Gastrocnemius medialis (tissue), 4 donors: ENCODE measurements at regions not wholly inside any gene's neighbourhood (a gene's known extent, or its start where the extent isn't known, plus 50 kb on each side); places are given as distances from the start of the nearest gene placed in this dataset.

Experiments
- CTCF ChIP-seq, 5 experiments: fragments of 450-650 bp in 3 of 5; fragments of 200-600 bp in 2 of 5; sonication (generic) in 2 of 5; IDR thresholded peaks in 4 of 5; conservative IDR thresholded peaks in 1 of 5; 1 replicate in 4 of 5; 2 replicates in 1 of 5; pipeline ENCODE4 v1.5.1; 2016 to 2019; ENCODE audit warnings: antibody characterized with exemption in 5 of 5, mild to moderate bottlenecking in 3 of 5, moderate library complexity in 3 of 5
- POLR2A ChIP-seq, 2 donors: fragments of 450-650 bp; IDR thresholded peaks; one replicate each; pipeline ENCODE4 v1.6.1; 2017; ENCODE audit warnings: antibody characterized with exemption in 2 of 2, mild to moderate bottlenecking in 2 of 2, moderate library complexity in 2 of 2

GRCh38 chr9:105044518-105044917, 116.6 kb upstream of the ABCA1 start:
- no peak for TF ChIP-seq CTCF (IDR thresholded peaks at IDR 0.05 in 4 of 5, conservative IDR thresholded peaks at IDR 0.05 in 1 of 5)
- TF ChIP-seq POLR2A (IDR thresholded peaks at IDR 0.05), result no peak
